IPS DF 19.7 (cell line): ENCODE measurements at regions not wholly inside any gene's neighbourhood (a gene's known extent, or its start where the extent isn't known, plus 50 kb on each side); places are given as distances from the start of the nearest gene placed in this dataset.
A peak's percentile ranks its signal among the peaks of the same experiment; 100 is the strongest.
"Not testable (repeated sequence)": the region's sequence is repeated elsewhere in the genome, so short reads cannot be mapped to it uniquely, and the experiment has no call there.

Experiments
- DNase-seq: peaks from one replicate; pipeline ENCODE4 v3.0.0-alpha.2; 2013; ENCODE audit warnings: low read depth, low spot score

DNA sequence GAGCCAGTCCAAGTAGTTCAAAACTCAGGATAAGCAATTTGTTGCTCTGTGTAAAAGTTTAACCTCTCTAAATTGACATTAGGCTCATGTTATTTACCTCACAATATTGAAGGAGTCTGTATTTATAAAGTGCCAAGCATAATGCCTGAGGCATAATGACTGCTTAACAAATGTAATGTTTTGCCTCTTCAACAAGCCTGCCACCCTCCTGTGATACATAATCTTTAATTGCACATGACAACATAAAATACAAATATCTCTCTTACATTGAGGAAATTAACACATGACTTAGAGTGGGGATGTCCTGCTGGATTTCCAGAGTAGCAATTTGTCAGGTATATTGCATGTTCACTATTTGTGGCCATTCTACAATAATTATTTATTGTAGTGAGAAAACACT, 469.2 kb upstream of the ANO5 start:
- DNase-seq, result no peak

DNA sequence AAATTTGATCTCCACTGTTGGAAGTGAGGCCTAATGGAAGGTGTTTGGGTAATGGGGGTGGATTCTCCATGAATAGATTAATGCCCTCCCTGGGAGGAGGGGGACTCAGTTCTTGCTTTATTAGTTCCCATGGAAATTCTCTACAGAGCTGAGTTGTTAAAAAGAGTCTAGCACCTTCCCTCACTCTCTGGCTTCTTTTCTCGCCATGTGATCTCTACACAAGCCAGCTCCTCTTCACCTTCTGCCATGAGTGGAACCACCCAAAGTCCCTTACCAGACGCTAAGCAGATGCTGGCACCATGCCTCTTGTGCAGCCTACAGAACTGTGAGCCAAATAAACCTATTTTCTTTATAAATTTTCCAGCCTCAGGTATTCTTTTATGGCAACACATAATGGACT, 465.8 kb upstream of the ANO5 start:
- no peak for DNase-seq

DNA sequence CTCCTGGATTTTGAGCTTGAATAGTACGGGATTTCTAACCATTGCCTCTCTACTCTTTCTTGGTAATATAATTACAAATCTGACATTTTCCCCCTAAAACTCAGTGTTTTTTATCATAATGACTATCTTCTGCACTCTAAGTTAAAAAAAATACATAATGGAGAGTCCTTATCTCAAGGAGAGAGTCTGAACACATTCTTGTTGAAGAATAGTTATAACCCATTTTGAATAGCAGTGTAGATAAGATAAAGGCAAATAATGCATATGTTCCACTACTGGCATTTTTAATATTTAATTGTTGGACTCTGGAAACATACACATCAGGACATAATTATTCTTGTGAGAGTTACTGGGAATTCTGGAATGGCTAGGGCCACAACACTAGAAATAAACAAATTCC, 456.5 kb upstream of the ANO5 start:
- no peak for DNase-seq

DNA sequence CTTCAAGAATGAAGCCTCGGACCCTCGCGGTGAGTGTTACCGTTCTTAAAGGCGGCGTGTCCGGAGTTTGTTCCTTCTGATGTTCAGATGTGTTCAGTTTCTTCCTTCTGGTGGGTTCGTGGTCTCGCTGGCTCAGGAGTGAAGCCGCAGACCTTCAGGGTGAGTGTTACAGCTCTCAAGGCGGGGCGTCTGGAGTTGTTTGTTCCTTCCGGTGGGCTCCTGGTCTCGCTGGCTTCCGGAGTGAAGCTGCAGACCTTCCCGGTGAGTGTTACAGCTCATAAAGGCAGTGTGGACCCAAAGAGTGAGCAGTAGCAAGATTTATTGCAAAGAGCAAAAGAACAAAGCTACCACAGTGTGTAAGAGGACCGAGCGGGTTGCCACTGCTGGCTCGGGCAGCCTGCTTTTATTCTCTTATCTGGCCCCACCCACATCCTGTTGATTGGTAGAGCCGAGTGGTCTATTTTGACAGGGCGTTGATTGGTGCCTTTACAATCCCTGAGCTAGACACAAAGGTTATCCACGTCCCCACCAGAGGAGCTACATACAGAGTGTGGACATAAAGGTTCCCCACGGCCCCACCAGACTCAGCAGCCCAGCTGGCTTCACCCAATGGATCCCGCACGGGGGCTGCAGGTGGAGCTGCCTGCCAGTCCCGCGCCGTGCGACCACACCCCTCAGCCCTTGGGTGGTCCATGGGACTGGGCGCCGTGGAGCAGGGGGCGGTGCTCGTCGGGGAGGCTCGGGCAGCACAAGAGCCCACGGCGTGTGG, 440.2 kb upstream of the ANO5 start:
- not testable (repeated sequence) for DNase-seq

DNA sequence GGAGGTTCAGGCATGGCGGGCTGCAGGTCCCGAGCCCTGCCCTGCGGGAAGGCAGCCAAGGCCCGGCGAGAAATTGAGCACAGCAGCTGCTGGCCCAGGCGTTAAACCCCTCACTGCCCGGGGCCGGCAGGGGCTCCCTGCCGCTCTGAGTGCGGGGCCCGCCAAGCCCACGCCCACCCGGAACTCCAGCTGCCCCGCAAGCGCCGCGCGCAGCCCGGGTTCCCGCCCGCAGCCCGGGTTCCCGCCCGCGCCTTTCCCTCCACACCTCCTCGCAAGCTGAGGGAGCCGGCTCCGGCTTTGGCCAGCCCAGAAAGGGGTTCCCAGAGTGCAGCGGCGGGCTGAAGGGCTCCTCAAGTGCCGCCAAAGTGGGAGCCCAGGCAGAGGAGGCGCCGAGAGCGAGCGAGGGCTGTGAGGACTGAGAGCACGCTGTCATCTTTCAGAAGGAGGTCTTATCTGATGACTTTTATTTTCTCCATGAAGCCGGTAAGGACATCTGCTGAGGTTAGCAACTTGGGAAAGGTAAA, 439.6 kb upstream of the ANO5 start:
- not testable (repeated sequence) for DNase-seq

DNA sequence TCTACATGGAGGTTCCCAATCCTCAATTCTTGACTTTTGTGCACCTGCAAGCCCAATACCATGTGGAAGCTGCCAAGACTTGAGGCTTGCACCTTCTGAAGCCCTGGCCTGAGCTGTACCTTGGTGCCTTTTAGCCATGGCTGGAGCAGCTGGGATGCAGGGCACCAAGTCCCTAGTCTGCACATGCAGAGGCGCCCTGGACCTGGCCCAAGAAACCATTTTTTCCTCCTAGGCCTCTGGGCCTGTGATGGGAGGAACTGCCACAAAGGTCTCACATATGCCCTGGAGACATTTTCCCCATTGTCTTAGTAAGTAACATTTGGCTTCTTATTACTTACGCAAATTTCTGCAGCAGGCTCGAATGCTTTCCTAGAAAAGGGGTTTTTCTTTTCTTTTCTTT, 431.9 kb upstream of the ANO5 start:
- DNase-seq, result no peak

DNA sequence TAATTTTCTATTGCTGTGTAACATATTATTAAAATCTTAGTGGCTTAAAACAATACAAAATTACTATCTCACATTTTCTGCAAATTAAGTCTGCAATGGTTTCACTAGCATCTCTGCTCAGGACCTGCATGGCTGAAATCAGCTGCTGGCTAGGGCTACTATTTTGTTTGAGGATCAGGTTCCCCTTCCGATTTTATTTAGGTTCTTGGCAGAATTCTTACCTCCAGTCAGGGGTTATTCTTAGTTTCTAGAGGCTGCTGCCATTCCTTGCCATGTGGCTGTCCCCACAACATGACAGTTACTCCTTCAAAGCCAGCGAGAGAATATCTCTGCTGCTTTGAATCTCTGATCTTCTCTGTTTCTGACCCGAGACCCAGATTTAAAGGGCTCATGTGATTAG, 424.5 kb upstream of the ANO5 start:
- no peak for DNase-seq

DNA sequence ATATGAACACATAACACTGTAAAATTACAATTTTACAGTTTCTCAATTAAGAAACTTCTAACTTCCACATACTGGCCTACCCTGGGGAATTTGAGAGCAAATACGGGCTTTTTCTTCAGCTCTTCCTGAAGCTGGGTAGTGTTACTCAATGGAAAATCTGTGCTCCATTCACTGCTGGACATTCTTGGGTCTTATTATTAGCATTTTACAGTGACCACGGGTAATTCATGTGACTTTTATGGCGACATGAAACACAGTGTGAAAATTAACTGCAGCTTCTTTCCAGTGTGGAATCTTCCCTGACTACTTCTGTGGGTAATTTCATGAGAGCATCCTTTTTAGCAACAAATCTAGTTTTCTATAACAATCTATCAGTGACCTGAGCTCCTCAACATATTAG, 423.7 kb upstream of the ANO5 start:
- DNase-seq, result no peak

DNA sequence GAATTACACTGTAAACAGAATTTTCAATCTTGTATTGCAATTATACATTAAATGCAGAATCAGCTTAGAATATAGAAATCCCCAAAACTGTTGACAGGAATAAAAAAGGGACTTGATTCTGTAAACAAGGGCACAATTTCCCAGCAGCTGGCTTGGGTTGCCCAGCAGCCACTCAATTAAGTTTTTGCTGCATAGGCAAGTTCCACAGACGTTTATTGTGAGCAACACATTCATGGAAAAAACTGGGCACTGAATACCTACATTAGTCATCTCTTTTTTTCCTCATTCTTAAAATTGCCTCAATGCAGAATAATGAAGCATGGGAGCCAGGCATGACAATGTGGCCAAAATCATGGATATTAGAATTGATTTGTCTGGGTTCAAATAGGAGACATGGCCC, 421.8 kb upstream of the ANO5 start:
- DNase-seq, result no peak

DNA sequence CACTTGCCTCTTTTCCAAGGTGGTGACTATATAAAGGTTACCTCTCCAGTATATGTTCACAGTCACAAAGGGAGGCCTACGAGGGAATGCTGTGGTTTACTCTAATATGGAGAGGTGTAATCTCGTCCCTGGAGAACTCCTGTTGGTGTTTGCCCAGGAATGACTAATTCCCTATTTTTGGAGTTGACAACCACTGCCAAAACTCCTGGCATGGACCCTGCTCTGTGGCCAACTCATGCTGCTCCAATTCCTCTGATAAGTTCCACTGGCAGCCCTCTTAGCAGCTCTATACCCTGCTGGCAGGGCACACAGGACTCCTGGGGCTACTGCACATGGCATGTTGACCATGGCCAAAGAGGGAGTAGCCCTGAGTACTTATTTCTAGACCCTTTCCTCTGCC, 418.7 kb upstream of the ANO5 start:
- DNase-seq, result no peak

DNA sequence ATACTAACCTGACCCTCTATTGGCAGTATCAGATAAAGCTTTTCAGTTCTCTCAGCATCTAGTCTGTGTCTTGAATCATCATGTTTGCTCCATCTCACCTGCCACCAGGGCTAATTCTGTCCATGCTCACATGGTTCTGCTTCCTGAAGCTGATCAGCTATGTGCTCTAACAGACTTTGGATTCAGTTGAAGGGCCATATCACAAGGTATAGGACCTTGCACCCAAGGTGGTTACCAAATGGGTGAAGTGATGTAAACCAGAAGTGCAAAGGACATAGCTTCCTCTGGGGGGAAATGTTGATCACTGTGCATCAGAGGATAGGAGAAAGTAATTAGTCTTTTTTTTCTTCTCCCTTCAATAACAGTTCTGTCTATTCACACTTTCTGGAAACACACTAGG, 417.0 kb upstream of the ANO5 start:
- DNase-seq, result no peak

DNA sequence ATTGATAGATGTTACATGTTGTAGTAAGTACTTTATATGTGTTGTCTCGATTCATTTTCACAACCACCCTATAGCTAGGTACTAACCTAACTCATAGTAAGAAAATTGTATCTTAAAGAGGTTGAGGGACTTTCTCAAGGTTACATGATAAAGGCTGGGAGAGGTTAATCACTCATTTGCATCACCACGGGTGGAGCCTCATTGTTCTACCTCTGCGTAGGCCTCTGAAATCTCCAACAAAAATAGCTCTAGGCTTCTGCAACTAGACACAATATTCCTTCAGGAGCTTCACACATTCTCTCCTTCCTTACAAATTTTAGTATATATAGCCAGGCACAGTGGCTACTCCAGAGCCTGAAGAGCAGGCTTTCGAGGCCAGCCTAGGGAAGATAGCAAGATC, 408.9 kb upstream of the ANO5 start:
- DNase-seq, result no peak

DNA sequence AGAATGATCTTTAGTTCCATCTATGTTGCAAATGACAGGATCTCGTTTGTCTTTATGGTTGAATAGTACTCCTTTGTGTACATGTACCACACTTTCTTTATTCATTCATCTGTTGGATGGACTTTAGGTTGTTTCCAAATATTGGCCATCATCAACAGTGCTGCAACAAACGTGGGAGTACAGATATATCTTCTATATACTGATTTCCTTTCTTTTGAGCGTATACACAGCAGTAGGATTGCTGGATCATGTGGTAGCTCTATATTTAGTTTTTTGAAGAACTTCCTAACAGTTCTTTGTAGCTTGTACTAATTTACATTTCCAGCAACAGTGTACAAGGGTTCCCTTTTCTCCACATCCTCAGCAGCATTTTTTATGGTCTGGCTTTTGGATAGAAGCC, 407.5 kb upstream of the ANO5 start:
- DNase-seq, result no peak

DNA sequence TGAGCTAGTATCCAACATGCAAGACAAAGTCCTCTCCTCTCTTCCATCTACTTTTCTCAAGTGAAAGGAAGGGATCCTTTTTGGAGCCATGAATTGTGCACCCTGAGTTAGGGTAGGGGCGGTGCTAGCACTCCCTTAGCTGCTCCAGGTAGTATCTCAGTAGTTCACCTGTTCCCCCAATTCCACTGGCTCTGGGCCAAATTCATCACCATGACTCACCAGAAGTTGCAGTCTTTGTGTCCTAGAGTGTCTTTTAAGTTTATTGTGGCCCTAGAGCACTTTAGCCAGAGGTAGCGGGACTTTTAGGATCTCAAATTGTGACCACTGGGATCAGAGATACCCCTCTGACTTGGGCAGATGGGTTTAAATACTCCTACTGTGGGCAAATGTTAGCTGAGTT, 398.6 kb upstream of the ANO5 start:
- no peak for DNase-seq

DNA sequence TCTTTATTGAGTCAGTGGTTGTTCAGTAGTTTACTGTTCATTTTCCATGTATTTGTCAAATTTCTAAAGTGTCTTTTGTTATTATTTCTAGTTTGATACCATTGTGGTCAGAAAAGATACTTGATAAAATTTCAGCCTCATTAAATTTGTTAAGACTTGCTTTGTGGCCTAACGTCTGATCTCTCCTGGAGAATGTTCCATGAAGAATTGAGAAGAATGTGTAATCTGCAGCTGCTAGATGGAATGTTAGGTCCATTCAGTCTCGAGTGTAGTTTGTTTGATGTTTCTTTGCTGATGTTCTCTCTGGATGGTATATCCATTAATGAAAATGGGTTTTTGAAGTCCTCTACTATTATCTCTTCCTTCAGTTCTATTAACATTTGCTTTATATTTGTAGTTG, 394.7 kb upstream of the ANO5 start:
- DNase-seq, result no peak

DNA sequence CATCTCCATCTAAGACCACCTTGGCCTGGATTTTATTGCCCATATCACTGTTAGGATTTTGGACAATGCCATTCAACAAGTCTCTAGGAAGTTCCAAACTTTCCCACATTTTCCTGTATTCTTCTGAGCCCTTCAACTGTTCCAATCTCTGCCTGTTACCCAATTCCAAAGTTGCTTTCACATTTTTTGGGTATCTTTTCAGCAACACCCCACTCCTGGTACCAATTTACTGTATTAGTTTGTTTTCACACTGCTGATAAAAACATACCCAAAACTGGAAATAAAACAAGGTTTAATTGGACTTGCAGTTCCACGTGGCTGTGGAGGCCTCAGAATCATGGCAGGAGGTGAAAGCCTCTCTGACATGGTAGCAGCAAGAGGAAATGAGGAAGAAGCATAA, 388.4 kb upstream of the ANO5 start:
- not testable (repeated sequence) for DNase-seq

DNA sequence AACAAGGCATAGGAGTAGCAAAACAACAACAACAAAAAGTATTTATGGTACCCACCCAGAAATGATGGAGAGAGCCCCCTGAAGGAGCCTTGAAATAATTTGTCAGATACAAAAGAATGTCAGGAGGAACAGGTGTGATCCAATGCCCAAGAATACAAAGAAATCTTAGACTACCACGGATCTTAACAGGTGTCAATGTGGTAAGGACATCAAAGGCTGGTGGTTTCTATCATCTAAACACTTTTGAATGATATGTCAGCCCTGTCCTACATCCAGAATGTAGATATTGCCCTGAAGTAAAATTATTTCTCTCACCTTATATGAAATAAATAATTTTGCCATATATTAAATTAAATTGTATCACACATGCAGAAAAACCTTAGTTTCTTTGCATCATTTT, 386.4 kb upstream of the ANO5 start:
- no peak for DNase-seq

DNA sequence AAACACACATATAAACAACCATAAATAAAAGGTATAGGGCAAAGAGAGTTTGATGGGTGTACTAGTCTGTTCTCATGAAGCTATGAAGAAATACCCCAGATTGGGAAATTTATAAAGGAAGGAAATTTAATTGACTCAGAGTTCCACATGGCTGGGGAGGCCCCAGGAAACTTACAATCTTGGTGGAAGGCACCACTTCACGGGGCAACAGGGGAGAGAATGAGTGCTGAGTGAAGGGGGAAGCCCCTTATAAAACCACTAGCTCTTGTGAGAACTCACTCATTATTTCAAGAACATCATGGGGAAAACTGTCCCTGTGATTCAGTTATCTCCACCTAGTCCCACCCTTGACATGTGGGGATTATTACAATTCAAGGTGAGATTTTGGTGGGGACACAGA, 385.9 kb upstream of the ANO5 start:
- no peak for DNase-seq

DNA sequence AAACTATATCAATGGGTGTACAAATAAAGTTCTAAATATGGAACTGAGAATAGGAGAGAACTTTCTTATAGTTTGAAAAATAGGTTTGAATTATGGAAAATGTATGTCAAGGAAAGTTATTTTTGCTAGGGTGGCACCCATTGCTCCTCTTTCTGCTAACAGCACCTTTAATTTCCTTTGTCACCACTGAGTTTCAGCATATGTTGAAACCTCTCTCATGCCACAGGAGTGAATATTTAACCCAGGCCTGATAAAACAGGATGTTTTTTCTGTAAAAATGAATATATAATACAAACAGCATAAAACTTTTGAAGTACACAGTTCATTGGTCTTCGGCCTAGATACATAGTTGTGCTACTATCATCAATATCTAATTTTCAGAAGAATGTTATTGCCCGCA, 385.5 kb upstream of the ANO5 start:
- DNase-seq, result no peak

DNA sequence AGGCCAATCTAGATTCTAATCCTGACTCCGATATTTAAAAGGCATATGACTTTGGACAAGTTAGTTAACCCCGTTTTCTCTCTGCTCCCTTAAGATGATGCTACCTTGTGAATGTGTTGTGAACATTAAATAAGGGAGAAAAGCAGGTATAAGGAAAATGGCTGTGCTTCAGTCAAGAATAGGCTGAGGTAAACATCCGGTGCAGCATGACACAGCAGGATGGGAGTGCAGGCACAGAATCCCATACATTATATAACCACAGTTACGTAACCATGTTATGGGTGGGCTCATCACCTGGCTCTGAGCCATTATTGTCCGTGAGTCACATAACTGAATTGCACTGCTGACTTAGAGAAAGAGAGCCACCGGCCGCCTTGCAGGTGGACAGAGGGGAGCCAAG, 382.2 kb upstream of the ANO5 start:
- DNase-seq, result no peak

DNA sequence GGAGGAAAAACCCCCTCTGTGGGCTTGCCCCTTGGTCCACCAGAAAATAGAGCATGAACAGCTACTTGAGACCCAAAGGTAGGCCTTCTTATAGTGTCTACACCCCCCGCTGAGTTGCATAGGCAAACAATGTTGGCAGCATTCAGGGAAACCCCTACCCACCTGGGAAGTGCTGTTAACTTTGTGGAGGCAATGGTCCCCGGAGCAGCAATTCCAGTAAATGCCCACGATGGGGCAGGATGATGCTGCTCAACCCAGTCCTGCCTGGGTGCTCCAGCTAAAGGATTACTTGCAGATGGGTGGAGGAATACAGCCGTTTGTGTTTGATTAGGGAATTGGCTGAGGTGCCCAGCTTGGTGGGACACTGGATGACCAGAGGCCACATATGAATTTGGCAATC, 381.3 kb upstream of the ANO5 start:
- peak; percentile 25 for DNase-seq

DNA sequence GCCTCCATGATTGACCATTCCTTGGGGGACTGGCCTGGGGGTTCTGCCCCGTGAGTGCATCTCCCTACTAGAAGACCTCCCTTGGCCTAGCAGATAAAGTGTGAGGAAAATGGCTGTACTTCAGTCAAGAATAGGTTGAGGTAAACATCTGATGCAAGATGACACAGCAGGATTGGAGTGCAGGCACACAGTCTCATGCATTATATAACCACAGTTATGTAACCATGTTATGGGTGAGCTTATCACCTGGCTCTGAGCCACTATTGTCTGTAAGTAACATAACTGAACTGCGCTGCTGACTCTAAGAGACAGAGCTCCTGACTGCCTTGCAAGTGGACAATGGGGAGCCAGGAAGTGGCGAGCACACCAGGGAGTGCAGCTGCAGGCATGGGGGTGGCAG, 378.7 kb upstream of the ANO5 start:
- DNase-seq, result no peak

DNA sequence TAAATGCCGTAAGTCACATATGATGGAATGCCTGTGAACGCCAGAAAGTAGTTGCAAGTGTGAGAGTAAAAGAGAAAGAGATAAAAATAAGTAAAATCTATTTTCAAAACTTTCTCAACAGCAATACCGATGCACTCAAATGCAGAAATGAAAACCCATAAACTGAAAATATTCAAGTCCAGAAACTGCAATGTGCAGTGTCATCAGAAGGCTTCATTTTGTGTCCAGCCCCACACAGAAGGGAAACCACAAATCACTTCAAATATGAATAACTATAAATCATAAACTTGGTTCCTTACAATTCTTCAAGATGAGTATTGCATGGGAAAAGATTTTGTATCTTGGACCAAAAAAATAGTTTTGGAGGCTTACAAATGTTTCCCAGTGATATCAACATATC, 375.2 kb upstream of the ANO5 start:
- DNase-seq, result no peak

DNA sequence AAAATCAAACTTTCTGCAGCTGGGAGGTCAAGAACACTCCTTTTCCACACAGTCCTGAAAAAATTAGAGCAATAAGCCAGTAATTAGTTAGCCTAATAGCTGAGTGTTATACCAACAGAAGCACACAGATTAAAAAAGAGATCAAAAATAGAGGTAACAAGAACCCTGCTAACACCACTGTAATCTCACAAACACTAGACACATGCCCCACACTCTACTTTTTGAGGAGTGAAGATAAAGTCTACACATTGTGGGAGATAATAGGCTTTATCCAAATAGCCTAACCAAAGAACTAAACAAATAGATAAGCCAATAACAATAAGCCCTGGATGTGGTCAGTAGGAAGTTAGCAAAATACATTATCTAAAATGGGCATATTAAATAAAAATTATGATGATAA, 372.7 kb upstream of the ANO5 start:
- no peak for DNase-seq
